Testis (tissue), 2 donors: ENCODE measurements at regions not wholly inside any gene's neighbourhood (a gene's known extent, or its start where the extent isn't known, plus 50 kb on each side); places are given as distances from the start of the nearest gene placed in this dataset.

Experiments
- POLR2A ChIP-seq: fragments of 450-650 bp; IDR thresholded peaks from one replicate; pipeline ENCODE4 v1.6.1; 2017; ENCODE audit warnings: antibody characterized with exemption, mild to moderate bottlenecking, moderate library complexity
- TF ChIP-seq, protein P1 (sequence below), 3 experiments: fragments of 450-650 bp in 2 of 3; fragments of 200-600 bp in 1 of 3; sonication (generic) in 1 of 3; IDR thresholded peaks; one replicate each; pipeline ENCODE4 v1.5.1; 2016 to 2019; ENCODE audit warnings: antibody characterized with exemption in 3 of 3, mild to moderate bottlenecking in 2 of 3, moderate library complexity in 1 of 3

DNA sequence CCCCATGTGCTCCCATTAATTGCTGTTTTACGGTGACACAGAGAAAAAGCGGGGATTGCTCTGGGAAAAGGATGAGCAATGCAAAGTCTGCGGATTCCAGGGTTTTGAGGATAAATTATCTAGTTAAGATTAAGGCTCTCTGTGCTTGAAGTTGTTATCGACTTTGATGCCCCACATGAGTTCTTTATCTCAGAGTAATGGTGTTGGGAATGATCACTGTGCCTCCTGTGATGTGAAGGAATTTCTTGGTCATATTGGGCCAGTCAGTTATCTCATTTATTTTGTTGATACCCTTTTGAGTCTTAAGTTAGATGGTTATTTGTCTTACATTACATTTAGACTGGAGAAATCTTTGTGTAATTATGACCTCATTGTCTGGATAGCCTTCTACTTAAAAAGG lies 184.6 kb upstream of the MEX3C start:
- TF ChIP-seq, protein P1, sequence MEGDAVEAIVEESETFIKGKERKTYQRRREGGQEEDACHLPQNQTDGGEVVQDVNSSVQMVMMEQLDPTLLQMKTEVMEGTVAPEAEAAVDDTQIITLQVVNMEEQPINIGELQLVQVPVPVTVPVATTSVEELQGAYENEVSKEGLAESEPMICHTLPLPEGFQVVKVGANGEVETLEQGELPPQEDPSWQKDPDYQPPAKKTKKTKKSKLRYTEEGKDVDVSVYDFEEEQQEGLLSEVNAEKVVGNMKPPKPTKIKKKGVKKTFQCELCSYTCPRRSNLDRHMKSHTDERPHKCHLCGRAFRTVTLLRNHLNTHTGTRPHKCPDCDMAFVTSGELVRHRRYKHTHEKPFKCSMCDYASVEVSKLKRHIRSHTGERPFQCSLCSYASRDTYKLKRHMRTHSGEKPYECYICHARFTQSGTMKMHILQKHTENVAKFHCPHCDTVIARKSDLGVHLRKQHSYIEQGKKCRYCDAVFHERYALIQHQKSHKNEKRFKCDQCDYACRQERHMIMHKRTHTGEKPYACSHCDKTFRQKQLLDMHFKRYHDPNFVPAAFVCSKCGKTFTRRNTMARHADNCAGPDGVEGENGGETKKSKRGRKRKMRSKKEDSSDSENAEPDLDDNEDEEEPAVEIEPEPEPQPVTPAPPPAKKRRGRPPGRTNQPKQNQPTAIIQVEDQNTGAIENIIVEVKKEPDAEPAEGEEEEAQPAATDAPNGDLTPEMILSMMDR (IDR thresholded peaks at IDR 0.05): no peak
- no peak for TF ChIP-seq POLR2A
